CD1c-positive myeloid dendritic cell (primary cell): ENCODE measurements at regions not wholly inside any gene's neighbourhood (a gene's known extent, or its start where the extent isn't known, plus 50 kb on each side); places are given as distances from the start of the nearest gene placed in this dataset.
A peak's percentile ranks its signal among the peaks of the same experiment; 100 is the strongest.

ENCODE experiments used
- DNase-seq: peaks from one replicate; pipeline ENCODE4 v3.0.0-alpha.2; 2016; ENCODE audit errors: extremely low spot score

- no peak for DNase-seq
Observed at GRCh38 chr3:159169828-159170227, 368.0 kb downstream of the MFSD1 start.

- no peak for DNase-seq
Observed at GRCh38 chr3:159170436-159171003, 368.7 kb downstream of the MFSD1 start.

GRCh38 chr3:159171333-159171732 is 369.5 kb downstream of the MFSD1 start:
- DNase-seq, result no peak

GRCh38 chr3:159172473-159172872 is 370.6 kb downstream of the MFSD1 start:
- no peak for DNase-seq

- DNase-seq, result no peak
Observed at GRCh38 chr3:159174715-159175692, 373.1 kb downstream of the MFSD1 start.

GRCh38 chr3:159178209-159178897 is 376.5 kb downstream of the MFSD1 start:
- DNase-seq, result no peak

GRCh38 chr3:159182961-159183360 is 381.1 kb downstream of the MFSD1 start:
- no peak for DNase-seq

- DNase-seq, result peak; percentile 58
Observed at GRCh38 chr3:159185443-159186050, 383.7 kb downstream of the MFSD1 start.

- DNase-seq, result no peak
Observed at GRCh38 chr3:159186581-159186980, 384.7 kb downstream of the MFSD1 start.

GRCh38 chr3:159187232-159187631 is 385.4 kb downstream of the MFSD1 start:
- DNase-seq, result no peak

- no peak for DNase-seq
Observed at GRCh38 chr3:159187706-159188105, 385.9 kb downstream of the MFSD1 start.

- DNase-seq, result no peak
Observed at GRCh38 chr3:159189994-159190669, 388.3 kb downstream of the MFSD1 start.

- DNase-seq, result no peak
Observed at GRCh38 chr3:159191447-159191846, 389.6 kb downstream of the MFSD1 start.

- no peak for DNase-seq
Observed at GRCh38 chr3:159196359-159196758, 394.5 kb downstream of the MFSD1 start.

- no peak for DNase-seq
Observed at GRCh38 chr3:159200176-159200575, 398.3 kb downstream of the MFSD1 start.

- no peak for DNase-seq
Observed at GRCh38 chr3:159208050-159208449, 406.2 kb downstream of the MFSD1 start.

GRCh38 chr3:159209459-159209858 is 407.6 kb downstream of the MFSD1 start:
- no peak for DNase-seq

- DNase-seq, result no peak
Observed at GRCh38 chr3:159210336-159210735, 408.5 kb downstream of the MFSD1 start.

GRCh38 chr3:159216311-159216710 is 414.5 kb downstream of the MFSD1 start:
- DNase-seq, result no peak

GRCh38 chr3:159219231-159219630 is 417.4 kb downstream of the MFSD1 start:
- DNase-seq, result no peak

- DNase-seq, result no peak
Observed at GRCh38 chr3:159221335-159221734, 419.5 kb downstream of the MFSD1 start.
